Activated CD8-positive, alpha-beta memory T cell treated with anti-CD3 and anti-CD28 coated beads, Interleukin-2, amount 10 ng/mL, durations not matched to agents 7 days and 5 days (primary cell): ENCODE measurements at regions not wholly inside any gene's neighbourhood (a gene's known extent, or its start where the extent isn't known, plus 50 kb on each side); places are given as distances from the start of the nearest gene placed in this dataset.
A peak's percentile ranks its signal among the peaks of the same experiment; 100 is the strongest.
"Not testable (repeated sequence)": the region's sequence is repeated elsewhere in the genome, so short reads cannot be mapped to it uniquely, and the experiment has no call there.

ENCODE experiments used
- ATAC-seq: fragments of 150-1000 bp; cut with Tn5 transposase; one replicate; pipeline ENCODE4 v1.10.0; 2021; ENCODE audit warnings: moderate library complexity
- CTCF ChIA-PET: fragments of 350-600 bp; sonication (Branson Sonifier 250); formaldehyde crosslinking; loops from one replicate; lab custom pipeline; 2021; ENCODE audit warnings: antibody characterized with exemption; lab: Charles Lee
- DNase-seq: peaks from one replicate; pipeline ENCODE4 v3.0.0-alpha.2; 2020
- H3K27ac Mint-ChIP-seq: one replicate; pipeline ENCODE4 v1.8.0; 2021; ENCODE audit warnings: mild to moderate bottlenecking, mixed read lengths
- H3K27me3 Mint-ChIP-seq: one replicate; pipeline ENCODE4 v1.8.0; 2021; ENCODE audit warnings: mixed read lengths
- H3K36me3 Mint-ChIP-seq: one replicate; pipeline ENCODE4 v1.8.0; 2021; ENCODE audit warnings: mild to moderate bottlenecking, mixed read lengths
- H3K4me1 Mint-ChIP-seq: one replicate; pipeline ENCODE4 v1.8.0; 2021; ENCODE audit warnings: mixed read lengths
- H3K4me3 Mint-ChIP-seq: one replicate; pipeline ENCODE4 v1.8.0; 2021; ENCODE audit warnings: mild to moderate bottlenecking, moderate library complexity, mixed read lengths
- H3K9me3 Mint-ChIP-seq: one replicate; pipeline ENCODE4 v1.8.0; 2022; ENCODE audit warnings: low read depth, mixed read lengths

DNA sequence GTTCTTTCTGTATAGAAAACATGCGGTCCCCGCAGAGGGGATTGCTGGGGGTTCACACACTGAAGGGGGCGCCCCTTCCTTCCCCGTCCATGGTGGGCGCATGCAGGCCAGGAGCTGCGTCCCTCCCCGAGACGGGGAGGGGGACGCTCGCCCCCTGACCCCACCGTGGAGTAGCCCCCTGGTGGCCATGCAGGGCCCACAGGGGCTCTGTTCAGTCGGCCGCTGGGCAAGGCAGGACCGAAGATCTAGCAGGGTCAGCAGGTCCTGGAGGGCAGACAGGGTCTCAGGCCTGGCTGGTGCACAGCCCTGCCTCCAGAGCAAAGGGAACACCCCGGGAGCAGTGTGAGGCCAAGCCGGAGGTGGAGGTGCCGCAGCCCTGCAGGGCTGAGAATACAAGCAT lies 4446.4 kb upstream of the TPTE start:
- H3K27me3 Mint-ChIP-seq, DNase-seq, CTCF ChIA-PET, H3K36me3 Mint-ChIP-seq, H3K27ac Mint-ChIP-seq, H3K4me1 Mint-ChIP-seq, ATAC-seq, H3K9me3 Mint-ChIP-seq, H3K4me3 Mint-ChIP-seq: not testable (repeated sequence)

DNA sequence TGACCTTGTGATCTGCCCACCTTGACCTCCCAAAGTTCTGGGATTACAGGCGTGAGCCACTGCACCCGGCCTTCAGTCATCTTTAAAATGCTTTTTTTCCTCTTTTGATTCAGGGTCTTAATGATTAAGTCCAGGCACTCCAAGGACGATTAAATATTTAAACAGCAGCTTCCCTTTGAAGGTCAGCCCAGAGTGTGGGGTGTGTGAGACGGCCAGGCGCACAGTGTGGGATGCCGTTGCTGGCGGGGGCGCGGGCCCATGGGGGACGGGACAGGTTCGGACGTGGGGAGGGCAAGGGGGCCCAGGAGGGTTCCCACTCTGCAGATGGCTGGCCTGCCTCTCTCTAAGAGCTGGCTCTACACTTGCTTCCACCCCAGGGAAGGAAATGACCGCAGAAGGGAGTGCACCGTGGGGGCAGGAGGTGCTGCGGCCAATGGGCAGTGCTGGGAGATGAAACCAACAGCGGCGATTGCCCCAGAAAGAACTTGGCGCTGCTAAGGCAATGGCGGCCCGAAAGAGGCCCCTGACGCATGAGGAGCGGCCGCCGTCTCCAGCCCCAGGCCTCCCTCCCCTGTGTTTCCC lies 4445.7 kb upstream of the TPTE start:
- H3K9me3 Mint-ChIP-seq, H3K4me3 Mint-ChIP-seq, CTCF ChIA-PET, H3K4me1 Mint-ChIP-seq, DNase-seq, H3K27ac Mint-ChIP-seq, ATAC-seq, H3K27me3 Mint-ChIP-seq, H3K36me3 Mint-ChIP-seq: not testable (repeated sequence)

DNA sequence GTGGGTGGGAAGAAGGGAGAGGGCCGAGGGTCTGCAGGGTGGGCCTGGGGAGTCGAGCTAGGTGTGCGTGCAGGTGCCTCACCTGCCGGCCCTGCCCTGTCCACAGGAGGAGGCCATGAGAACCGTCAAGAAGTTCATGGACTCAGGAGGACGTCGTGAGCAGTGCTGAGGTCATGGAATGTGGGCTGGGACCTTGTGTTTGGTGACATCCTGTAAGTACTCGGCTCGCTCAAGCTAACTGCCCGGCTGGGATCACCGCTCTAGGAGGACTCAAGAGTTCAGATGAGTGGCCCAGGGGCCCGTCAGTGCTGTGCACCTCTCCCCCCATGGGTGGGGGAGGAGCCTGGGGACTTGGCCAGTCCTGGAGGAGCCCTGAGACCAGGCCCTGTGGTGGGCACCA lies 4444.0 kb upstream of the TPTE start:
- H3K4me3 Mint-ChIP-seq, H3K36me3 Mint-ChIP-seq, H3K27me3 Mint-ChIP-seq, DNase-seq, H3K27ac Mint-ChIP-seq, H3K4me1 Mint-ChIP-seq, ATAC-seq, H3K9me3 Mint-ChIP-seq, CTCF ChIA-PET: not testable (repeated sequence)

DNA sequence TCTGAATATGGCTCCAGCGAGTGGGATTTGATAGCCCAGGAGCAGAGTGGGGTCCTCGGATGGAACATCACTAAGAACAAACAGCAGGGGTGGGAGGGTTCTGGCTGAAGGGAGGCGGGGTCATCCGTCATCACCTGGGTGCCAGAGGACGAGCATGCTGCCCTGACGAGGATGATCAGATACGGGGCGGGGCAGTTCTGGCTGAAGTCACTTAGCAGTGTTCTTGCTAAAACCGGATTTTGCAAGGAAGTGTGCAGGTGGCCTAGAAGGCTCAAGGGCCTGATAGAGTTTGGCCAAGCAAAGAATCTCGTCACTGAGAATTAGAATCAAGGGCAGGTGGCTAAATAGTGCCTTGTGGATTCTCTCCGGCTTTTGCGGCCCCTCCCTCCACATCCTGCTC lies 4442.5 kb upstream of the TPTE start:
- H3K36me3 Mint-ChIP-seq, CTCF ChIA-PET, DNase-seq, H3K4me3 Mint-ChIP-seq, H3K27me3 Mint-ChIP-seq, H3K9me3 Mint-ChIP-seq, H3K27ac Mint-ChIP-seq, H3K4me1 Mint-ChIP-seq, ATAC-seq: not testable (repeated sequence)

DNA sequence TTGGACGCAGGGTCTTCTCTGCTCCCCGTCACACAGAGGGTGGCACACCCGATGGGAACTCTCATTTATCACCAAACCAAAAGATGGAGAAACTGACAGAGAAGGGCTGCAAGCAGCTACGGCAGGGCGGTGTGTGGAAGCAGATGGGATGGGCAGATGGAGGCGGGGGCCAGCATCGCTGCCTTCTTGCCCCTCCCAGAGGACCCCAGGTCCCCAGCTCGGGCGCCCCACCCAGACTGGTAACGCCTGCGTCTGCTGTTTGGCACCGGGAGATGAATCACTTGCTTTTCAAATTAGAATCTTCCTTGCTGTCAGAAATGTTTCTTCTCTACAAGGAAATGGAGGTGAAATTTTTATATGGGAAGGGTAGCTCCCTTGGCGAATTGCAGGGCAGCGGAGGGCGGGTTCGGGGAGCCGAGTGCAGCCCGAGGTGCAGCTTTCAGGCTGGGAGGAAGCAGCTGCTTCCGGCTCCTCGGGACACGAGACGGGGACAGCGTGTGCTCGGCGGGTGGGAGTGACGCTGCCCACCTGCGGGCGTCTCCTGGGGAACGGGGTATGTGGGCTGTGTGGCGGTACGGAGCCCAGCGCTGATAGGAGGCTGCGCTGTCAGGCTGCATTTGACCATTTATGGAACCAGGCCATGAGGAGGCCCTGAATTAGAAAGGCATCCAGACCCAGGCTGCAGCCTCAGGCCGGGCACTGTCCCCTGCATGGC lies 4440.3 kb upstream of the TPTE start:
- H3K9me3 Mint-ChIP-seq, CTCF ChIA-PET, H3K27me3 Mint-ChIP-seq, H3K4me3 Mint-ChIP-seq, H3K27ac Mint-ChIP-seq, DNase-seq, H3K4me1 Mint-ChIP-seq, H3K36me3 Mint-ChIP-seq: not testable (repeated sequence)
- peak; percentile 51 for ATAC-seq

DNA sequence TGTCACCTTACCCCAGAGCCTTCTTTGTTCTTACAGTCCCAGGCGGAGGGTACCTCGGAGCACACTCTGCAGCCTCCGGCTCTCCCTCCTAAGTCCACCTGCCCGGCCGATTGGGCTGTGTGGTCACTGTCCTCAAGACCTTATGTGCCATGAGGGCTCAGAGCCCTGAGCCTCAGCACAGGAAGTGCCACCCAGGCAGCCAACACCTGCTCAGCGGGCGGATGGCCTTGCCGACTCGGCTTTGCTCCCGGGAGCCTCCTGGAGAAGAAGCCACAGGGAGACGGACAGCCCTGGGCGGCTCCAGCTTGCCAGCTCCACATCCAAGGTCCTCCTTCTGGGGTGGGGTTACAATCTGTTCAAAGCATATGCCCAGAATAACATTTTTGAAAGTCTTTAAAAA lies 4439.2 kb upstream of the TPTE start:
- ATAC-seq, CTCF ChIA-PET, H3K27me3 Mint-ChIP-seq, DNase-seq, H3K36me3 Mint-ChIP-seq, H3K9me3 Mint-ChIP-seq, H3K4me3 Mint-ChIP-seq, H3K4me1 Mint-ChIP-seq, H3K27ac Mint-ChIP-seq: not testable (repeated sequence)

DNA sequence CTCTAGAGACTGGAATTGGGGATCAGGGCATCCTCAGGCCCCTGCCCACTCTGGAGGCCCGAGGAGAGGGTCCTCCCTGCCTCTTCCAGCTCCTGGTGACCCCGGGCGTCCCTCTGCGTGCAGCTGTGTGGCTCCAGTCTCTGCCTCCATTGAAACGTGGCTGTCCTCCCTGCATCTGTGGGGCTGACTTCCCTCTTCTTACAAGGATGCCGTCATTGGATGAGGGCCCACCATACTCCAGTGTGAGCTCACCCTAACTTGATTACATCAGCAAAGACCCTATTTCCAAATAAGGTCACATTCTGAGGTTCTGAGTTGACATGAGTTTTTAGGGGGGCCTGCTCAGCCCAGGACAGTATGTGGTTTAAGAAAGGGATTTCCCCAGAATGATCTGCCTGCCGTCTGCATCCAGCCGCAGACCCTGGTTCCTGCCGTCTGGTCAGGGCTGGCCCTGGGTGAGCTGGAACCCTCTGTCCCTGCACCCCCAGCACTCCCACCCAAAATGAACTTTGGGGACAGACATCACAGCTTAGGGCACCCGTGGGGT lies 4437.7 kb upstream of the TPTE start:
- DNase-seq, CTCF ChIA-PET, H3K27me3 Mint-ChIP-seq, H3K27ac Mint-ChIP-seq, H3K36me3 Mint-ChIP-seq, H3K4me1 Mint-ChIP-seq, H3K4me3 Mint-ChIP-seq, ATAC-seq, H3K9me3 Mint-ChIP-seq: not testable (repeated sequence)

DNA sequence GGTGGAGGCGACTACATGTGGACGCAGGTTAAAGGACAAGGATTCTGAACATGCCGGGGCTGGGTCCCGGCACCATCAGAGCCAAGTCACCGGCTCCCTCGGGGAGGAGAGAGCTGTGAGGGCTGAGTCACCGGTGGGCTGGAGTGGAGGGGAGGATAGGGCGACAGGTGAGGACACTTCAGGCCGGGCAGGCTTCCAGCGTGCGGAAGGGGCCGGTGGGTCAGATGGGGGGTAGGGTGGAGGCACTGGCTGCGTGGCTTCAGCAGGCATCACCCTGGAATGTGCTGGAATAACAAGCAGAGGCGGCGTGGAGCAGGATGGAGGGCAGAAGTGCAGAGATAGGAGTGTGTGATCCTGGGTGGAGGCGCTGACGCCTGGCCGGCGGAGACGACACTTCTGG lies 4435.3 kb upstream of the TPTE start:
- H3K27ac Mint-ChIP-seq, H3K27me3 Mint-ChIP-seq, DNase-seq, H3K4me1 Mint-ChIP-seq, H3K4me3 Mint-ChIP-seq, H3K36me3 Mint-ChIP-seq, CTCF ChIA-PET, H3K9me3 Mint-ChIP-seq, ATAC-seq: not testable (repeated sequence)

DNA sequence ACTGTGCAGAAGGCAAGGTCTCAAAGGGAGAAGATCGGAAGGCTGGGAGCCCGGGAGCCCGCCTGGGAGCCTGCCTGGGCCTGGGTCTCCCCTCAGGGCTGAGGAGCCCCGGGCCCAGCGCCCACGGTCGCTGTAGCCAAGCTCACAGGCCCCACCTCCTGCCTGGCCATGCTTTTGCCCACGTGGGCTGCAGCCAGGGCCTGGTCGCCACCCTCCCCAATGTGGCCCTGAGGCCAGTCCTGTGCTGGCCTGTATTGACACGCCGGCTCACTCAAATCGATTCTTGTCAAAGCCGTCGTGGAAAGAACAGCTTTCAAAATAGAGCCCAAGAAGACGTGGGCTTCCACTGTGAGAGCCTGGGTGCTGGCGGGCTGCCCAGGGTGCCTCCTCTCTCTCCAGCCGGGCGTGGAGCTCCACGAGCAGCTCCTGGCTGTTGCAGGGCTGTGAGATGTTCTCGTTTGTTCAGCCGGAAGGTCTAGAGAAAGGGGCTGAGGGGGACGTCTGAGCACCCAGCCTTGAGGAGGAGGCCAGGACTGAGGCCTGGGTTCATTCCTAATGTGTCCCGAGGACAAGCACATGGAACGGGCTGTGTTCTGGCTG lies 4433.7 kb upstream of the TPTE start:
- ATAC-seq, result not testable (repeated sequence)

DNA sequence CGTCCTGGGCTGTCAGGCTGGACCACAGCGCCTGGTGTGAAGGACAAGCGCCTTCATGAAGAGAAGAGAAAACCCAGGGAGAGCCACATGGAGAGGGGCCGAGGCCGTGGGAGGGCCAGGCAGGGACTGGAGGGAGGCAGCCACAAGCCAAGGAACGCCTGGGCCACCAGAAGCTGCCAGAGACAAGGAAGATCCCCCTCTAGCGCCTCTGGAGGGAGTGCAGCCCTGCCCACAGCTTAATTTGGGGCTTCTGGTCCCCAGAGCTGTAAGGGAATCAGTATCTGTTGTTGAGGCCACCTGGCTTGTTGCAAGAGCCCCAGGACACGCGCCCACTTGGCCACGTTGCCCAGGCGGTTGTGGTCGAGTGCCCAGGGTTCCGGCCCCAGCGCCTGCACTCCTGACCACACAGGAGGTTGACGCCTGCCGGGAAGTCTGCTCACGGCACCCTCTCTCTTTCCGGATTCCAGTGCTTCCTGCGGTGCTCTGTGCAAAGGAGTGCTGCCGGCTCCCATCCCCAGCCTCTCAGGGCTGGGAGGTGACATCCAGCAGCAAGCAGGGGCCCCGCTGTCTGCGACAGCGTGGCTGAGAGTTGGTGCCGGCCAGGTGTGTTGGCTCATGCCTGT lies 4431.0 kb upstream of the TPTE start:
- ATAC-seq, DNase-seq, H3K9me3 Mint-ChIP-seq, CTCF ChIA-PET, H3K27ac Mint-ChIP-seq, H3K4me3 Mint-ChIP-seq, H3K27me3 Mint-ChIP-seq, H3K4me1 Mint-ChIP-seq, H3K36me3 Mint-ChIP-seq: not testable (repeated sequence)

More for the DNA sequence above, 4433.7 kb upstream of the TPTE start:
- H3K9me3 Mint-ChIP-seq, CTCF ChIA-PET, DNase-seq, H3K4me1 Mint-ChIP-seq, H3K27me3 Mint-ChIP-seq, H3K36me3 Mint-ChIP-seq, H3K27ac Mint-ChIP-seq, H3K4me3 Mint-ChIP-seq: not testable (repeated sequence)

DNA sequence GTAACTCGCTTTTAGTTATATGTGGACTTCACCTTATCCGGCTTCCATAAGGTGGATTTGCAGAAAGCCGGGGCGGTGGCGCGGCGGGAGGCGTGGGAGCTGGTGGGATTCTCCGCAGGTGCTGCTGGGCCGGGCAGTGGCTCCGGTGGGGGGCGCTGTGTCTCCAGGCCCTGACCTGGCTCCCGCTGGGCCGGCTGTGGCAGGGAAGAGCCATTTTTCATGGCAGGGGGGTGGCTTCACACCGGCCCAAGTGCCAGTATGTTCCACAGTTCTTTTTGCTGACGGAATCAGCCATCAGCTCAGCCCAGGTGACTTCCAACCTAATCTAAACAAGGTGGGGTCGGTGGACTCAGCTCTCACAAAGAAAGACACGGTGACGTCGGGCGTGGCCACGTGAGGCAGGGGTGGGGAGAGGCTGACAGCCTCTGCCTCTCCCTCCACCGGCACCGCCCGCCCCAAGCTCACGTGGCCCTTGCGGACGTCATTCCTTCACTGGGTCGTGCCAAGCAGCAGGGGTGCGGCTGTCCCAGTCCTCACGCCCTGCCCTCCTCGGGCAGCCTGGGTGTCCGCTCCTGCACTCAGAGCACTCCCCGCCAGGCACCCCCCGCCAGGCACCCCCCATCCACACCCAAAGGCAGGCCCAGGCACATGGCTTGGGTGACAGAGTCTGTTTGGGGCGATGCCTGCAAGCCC lies 4429.9 kb upstream of the TPTE start:
- H3K4me3 Mint-ChIP-seq, H3K36me3 Mint-ChIP-seq, H3K27ac Mint-ChIP-seq, DNase-seq, ATAC-seq, H3K27me3 Mint-ChIP-seq, H3K9me3 Mint-ChIP-seq, H3K4me1 Mint-ChIP-seq, CTCF ChIA-PET: not testable (repeated sequence)

DNA sequence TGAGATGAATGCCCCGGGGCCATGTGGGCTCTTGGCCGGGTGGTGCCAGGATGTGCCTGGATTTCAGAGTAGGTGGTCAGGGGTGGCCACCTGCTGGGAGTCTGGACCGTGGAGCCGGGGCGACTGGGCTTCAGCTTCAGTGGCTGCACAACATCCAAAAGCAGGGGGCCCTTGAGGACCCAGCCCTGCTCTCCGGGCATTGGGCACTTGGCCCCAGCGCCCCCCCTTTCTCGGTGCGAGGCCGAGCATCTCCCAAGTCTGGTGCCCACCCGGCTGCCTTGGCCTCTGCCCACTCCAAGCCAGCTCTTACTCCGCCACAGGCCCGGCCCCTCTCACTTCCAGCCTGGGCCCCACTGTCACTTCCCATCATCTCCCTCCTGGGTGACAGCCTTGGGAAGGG lies 4429.0 kb upstream of the TPTE start:
- CTCF ChIA-PET, ATAC-seq, DNase-seq, H3K27ac Mint-ChIP-seq, H3K27me3 Mint-ChIP-seq, H3K4me1 Mint-ChIP-seq, H3K9me3 Mint-ChIP-seq, H3K36me3 Mint-ChIP-seq, H3K4me3 Mint-ChIP-seq: not testable (repeated sequence)

DNA sequence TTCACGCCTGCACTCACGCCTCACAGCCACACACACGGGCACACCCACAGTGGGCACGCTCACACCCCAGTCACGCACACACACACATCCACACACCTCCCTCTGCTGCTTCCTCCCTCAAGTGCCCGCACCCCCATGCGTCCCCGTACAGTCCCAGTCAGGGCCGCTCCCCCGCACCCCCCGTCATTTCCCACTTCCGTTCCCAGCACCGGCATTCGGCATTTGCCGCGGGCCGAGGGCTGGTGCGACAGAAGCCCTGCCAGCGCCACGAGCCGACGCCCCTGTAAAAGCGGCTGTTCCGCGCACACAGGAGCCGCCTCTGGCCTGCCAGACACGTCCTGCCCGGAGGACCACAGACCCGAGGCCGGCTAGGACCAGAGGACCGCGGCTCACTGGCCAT lies 4428.0 kb upstream of the TPTE start:
- H3K4me1 Mint-ChIP-seq, H3K4me3 Mint-ChIP-seq, CTCF ChIA-PET, H3K27me3 Mint-ChIP-seq, H3K27ac Mint-ChIP-seq, ATAC-seq, H3K9me3 Mint-ChIP-seq, H3K36me3 Mint-ChIP-seq: not testable (repeated sequence)
- DNase-seq, result peak; percentile 39
